WTC11 (cell line): ENCODE measurements at regions not wholly inside any gene's neighbourhood (a gene's known extent, or its start where the extent isn't known, plus 50 kb on each side); places are given as distances from the start of the nearest gene placed in this dataset.

ENCODE experiments used
- ETV6 ChIP-seq: sonication (generic); formaldehyde crosslinking; IDR thresholded peaks from 2 replicates; pipeline ENCODE4 v1.8.1; 2022; ENCODE audit warnings: mild to moderate bottlenecking, missing genetic modification reagents
- TCF7 ChIP-seq: sonication (generic); formaldehyde crosslinking; IDR thresholded peaks from 2 replicates; pipeline ENCODE4 v1.8.0; 2022; ENCODE audit warnings: mild to moderate bottlenecking, low read depth, missing genetic modification reagents, moderate library complexity
- TEAD1 ChIP-seq: sonication (generic); formaldehyde crosslinking; IDR thresholded peaks from 2 replicates; pipeline ENCODE4 v1.8.0; 2022; ENCODE audit warnings: mild to moderate bottlenecking, missing genetic modification reagents
- TP53 ChIP-seq: sonication (generic); formaldehyde crosslinking; IDR thresholded peaks from 2 replicates; pipeline ENCODE4 v1.8.1; 2023; ENCODE audit warnings: mild to moderate bottlenecking, missing genetic modification reagents
- TF ChIP-seq, protein P1 (sequence below): fragments of 200-600 bp; IDR thresholded peaks from 2 replicates; pipeline ENCODE4 v1.8.0; 2022; ENCODE audit warnings: antibody characterized with exemption
- TF ChIP-seq, protein P2 (sequence below): sonication (generic); formaldehyde crosslinking; IDR thresholded peaks from 2 replicates; pipeline ENCODE4 v1.8.0; 2022; ENCODE audit warnings: mild to moderate bottlenecking, missing genetic modification reagents

DNA sequence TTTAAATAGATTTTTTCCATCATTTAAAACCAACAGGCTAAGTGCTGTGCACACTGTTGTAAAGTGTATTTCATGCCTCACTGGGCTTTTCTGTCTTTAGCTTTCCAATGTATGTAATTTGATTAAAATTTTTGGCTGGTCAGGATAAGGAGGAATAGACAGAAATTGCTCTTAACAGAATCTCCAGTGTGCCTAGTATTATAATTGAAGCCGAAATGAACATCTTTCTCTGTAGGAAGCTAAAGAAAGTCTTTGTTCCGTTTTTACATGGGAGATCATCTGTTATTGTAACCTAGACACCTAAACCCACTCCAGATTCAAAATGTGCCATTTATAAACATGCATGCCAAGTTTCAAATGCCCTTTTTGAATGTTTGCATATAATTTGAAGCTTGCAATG, 54.5 kb upstream of the SMIM15 start:
- TF ChIP-seq, protein P1, sequence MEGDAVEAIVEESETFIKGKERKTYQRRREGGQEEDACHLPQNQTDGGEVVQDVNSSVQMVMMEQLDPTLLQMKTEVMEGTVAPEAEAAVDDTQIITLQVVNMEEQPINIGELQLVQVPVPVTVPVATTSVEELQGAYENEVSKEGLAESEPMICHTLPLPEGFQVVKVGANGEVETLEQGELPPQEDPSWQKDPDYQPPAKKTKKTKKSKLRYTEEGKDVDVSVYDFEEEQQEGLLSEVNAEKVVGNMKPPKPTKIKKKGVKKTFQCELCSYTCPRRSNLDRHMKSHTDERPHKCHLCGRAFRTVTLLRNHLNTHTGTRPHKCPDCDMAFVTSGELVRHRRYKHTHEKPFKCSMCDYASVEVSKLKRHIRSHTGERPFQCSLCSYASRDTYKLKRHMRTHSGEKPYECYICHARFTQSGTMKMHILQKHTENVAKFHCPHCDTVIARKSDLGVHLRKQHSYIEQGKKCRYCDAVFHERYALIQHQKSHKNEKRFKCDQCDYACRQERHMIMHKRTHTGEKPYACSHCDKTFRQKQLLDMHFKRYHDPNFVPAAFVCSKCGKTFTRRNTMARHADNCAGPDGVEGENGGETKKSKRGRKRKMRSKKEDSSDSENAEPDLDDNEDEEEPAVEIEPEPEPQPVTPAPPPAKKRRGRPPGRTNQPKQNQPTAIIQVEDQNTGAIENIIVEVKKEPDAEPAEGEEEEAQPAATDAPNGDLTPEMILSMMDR: no peak
- TF ChIP-seq, protein P2, sequence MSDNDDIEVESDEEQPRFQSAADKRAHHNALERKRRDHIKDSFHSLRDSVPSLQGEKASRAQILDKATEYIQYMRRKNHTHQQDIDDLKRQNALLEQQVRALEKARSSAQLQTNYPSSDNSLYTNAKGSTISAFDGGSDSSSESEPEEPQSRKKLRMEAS (CRISPR knock-in tag): no peak
- TF ChIP-seq TEAD1 (CRISPR knock-in tag) (no peak), TCF7 (CRISPR knock-in tag) (no peak), TP53 (CRISPR knock-in tag) (no peak), ETV6 (CRISPR knock-in tag) (no peak)
